Liver (tissue), 8 donors: ENCODE measurements at regions not wholly inside any gene's neighbourhood (a gene's known extent, or its start where the extent isn't known, plus 50 kb on each side); places are given as distances from the start of the nearest gene placed in this dataset.

Experiments used
- DNase-seq: peaks from one replicate; pipeline ENCODE4 v3.0.0-alpha.2; 2017; ENCODE audit warnings: low spot score
- H3K27ac ChIP-seq, 2 donors: one replicate each; pipeline ENCODE4 v1.7.0; 2013; ENCODE audit warnings: inconsistent platforms in 2 of 2, low read length in 2 of 2, control low read depth in 1 of 2, low read depth in 1 of 2, mild to moderate bottlenecking in 1 of 2
- H3K27me3 ChIP-seq, 4 donors: one replicate each; pipeline versions ENCODE4 v1.6.1 to v1.7.0; 2013; ENCODE audit warnings: low read length in 3 of 4, inconsistent platforms in 1 of 4, mild to moderate bottlenecking in 1 of 4, moderate library complexity in 1 of 4; ENCODE audit not compliant: control insufficient read depth in 4 of 4, insufficient read depth in 4 of 4
- H3K36me3 ChIP-seq, 4 donors: one replicate each; pipeline versions ENCODE4 v1.6.1 to v1.7.0; 2013; ENCODE audit warnings: low read length in 3 of 4, mild to moderate bottlenecking in 3 of 4, low read depth in 1 of 4, moderate library complexity in 1 of 4; ENCODE audit not compliant: control insufficient read depth in 4 of 4, insufficient read depth in 3 of 4
- H3K4me1 ChIP-seq, 4 donors: one replicate each; pipeline versions ENCODE4 v1.6.1 to v1.7.0; 2013; ENCODE audit warnings: low read length in 3 of 4, mild to moderate bottlenecking in 3 of 4, moderate library complexity in 1 of 4; ENCODE audit not compliant: control insufficient read depth in 4 of 4, insufficient read depth in 4 of 4
- H3K4me3 ChIP-seq, 3 donors: one replicate each; pipeline versions ENCODE4 v1.6.1 to v1.7.0; 2013; ENCODE audit warnings: low read length in 3 of 3, control low read depth in 1 of 3, low read depth in 1 of 3, mild to moderate bottlenecking in 1 of 3
- H3K9ac ChIP-seq, 2 donors: one replicate each; pipeline ENCODE4 v1.7.0; 2013; ENCODE audit warnings: low read length in 2 of 2, mild to moderate bottlenecking in 2 of 2, moderate library complexity in 2 of 2, control low read depth in 1 of 2, low read depth in 1 of 2
- H3K9me3 ChIP-seq, 4 donors: one replicate each; pipeline versions ENCODE4 v1.6.1 to v1.7.0; 2013; ENCODE audit warnings: low read length in 3 of 4; ENCODE audit not compliant: control insufficient read depth in 4 of 4
- EGR1 ChIP-seq, 2 donors: IDR thresholded peaks; 2 replicates each; pipeline ENCODE4 v1.6.1; 2016 to 2018; ENCODE audit warnings: antibody characterized with exemption in 2 of 2, low read depth in 2 of 2
- FOXA1 ChIP-seq: IDR thresholded peaks from 2 replicates; pipeline ENCODE4 v1.6.1; 2016; ENCODE audit warnings: antibody characterized with exemption
- FOXA2 ChIP-seq: IDR thresholded peaks from 2 replicates; pipeline ENCODE4 v1.6.1; 2016; ENCODE audit warnings: antibody characterized with exemption
- GABPA ChIP-seq, 2 donors: IDR thresholded peaks in 1 of 2; conservative IDR thresholded peaks in 1 of 2; 2 replicates each; pipeline ENCODE4 v1.6.1; 2016; ENCODE audit warnings: antibody characterized with exemption in 2 of 2, mild to moderate bottlenecking in 1 of 2, moderate library complexity in 1 of 2
- HNF4A ChIP-seq, 2 donors: conservative IDR thresholded peaks; 2 replicates each; pipeline ENCODE4 v1.6.1; 2016; ENCODE audit warnings: antibody characterized with exemption in 2 of 2, mild to moderate bottlenecking in 2 of 2
- HNF4G ChIP-seq: IDR thresholded peaks from 2 replicates; pipeline ENCODE4 v1.6.1; 2016; ENCODE audit warnings: antibody characterized with exemption
- JUND ChIP-seq, 2 donors: IDR thresholded peaks; 2 replicates each; pipeline ENCODE4 v1.6.1; 2016; ENCODE audit warnings: antibody characterized with exemption in 2 of 2
- NR2F2 ChIP-seq: IDR thresholded peaks from 2 replicates; pipeline ENCODE4 v1.6.1; 2016; ENCODE audit warnings: antibody characterized with exemption
- RAD21 ChIP-seq, 2 donors: IDR thresholded peaks; 2 replicates each; pipeline ENCODE4 v1.6.1; 2016; ENCODE audit warnings: antibody characterized with exemption in 2 of 2, mild to moderate bottlenecking in 2 of 2
- RXRA ChIP-seq, 2 donors: IDR thresholded peaks; 2 replicates each; pipeline ENCODE4 v1.6.1; 2017 to 2018; ENCODE audit warnings: antibody characterized with exemption in 2 of 2, mild to moderate bottlenecking in 1 of 2
- SP1 ChIP-seq: IDR thresholded peaks from 2 replicates; pipeline ENCODE4 v1.6.1; 2018; ENCODE audit warnings: antibody characterized with exemption, mild to moderate bottlenecking
- TAF1 ChIP-seq: conservative IDR thresholded peaks from 2 replicates; pipeline ENCODE4 v1.6.1; 2016; ENCODE audit warnings: antibody characterized with exemption, mild to moderate bottlenecking
- YY1 ChIP-seq: IDR thresholded peaks from 2 replicates; pipeline ENCODE4 v1.6.1; 2016; ENCODE audit warnings: antibody characterized with exemption, mild to moderate bottlenecking
- WGBS: extraction: QIAGEN DNeasy Blood & Tissue Kit; methylation state at CpG from one replicate; pipeline ENCODE4 v1.1.7; 2013; 5-methylcytosine and 5-hydroxymethylcytosine counted together
- TF ChIP-seq, protein P1 (sequence below): IDR thresholded peaks from 2 replicates; pipeline ENCODE4 v1.6.1; 2016; ENCODE audit warnings: antibody characterized with exemption, mild to moderate bottlenecking
- TF ChIP-seq, protein P2 (sequence below): IDR thresholded peaks from 2 replicates; pipeline ENCODE4 v1.6.1; 2016; ENCODE audit warnings: antibody characterized with exemption
- TF ChIP-seq, protein P3 (sequence below): IDR thresholded peaks from 2 replicates; pipeline ENCODE4 v1.6.1; 2016; ENCODE audit warnings: antibody characterized with exemption
- TF ChIP-seq, protein P4 (sequence below): IDR thresholded peaks from 2 replicates; pipeline ENCODE4 v1.6.1; 2016; ENCODE audit warnings: antibody characterized with exemption
- TF ChIP-seq, protein P5 (sequence below): fragments of 150-350 bp; IDR thresholded peaks from 2 replicates; pipeline ENCODE4 v1.5.1; 2017; ENCODE audit warnings: improper control_type of control experiment, low read depth, low read length; ENCODE audit not compliant: missing input control
- donor health status: healthy.
- donor health status: healthy.
- donor health status: healthy.
- donor health status: healthy.
- donor health status: healthy.

DNA sequence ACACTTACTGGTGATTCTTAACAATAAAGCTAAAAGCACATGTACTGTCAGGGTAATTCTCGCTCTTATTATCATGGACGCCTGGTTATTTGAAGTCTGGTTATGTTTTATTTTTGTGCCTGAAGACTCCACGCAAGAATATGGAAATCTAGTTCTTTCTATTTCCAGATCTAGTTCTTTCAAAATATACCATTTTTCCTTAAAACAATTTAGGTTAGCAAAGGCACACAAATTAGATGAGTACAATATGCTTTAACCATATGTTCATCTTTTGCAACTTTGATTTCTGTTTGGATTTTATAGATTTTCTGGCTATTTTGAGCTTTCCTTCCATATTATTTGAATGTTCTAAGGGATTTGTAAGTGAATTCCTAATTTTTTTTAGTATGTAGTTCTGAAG is 1783.1 kb downstream of the PCDH7 start:
- Histone ChIP-seq H3K27me3 (no peaks in the 10 kb centered on the region), H3K9ac (no peak overlapping the region), H3K27ac (no peak overlapping the region), H3K36me3 (no peaks in the 10 kb centered on the region), H3K9me3 (no peaks in the 10 kb centered on the region), H3K4me3 (no peak overlapping the region), H3K4me1 (no peaks in the 10 kb centered on the region)
- TF ChIP-seq, protein P1, sequence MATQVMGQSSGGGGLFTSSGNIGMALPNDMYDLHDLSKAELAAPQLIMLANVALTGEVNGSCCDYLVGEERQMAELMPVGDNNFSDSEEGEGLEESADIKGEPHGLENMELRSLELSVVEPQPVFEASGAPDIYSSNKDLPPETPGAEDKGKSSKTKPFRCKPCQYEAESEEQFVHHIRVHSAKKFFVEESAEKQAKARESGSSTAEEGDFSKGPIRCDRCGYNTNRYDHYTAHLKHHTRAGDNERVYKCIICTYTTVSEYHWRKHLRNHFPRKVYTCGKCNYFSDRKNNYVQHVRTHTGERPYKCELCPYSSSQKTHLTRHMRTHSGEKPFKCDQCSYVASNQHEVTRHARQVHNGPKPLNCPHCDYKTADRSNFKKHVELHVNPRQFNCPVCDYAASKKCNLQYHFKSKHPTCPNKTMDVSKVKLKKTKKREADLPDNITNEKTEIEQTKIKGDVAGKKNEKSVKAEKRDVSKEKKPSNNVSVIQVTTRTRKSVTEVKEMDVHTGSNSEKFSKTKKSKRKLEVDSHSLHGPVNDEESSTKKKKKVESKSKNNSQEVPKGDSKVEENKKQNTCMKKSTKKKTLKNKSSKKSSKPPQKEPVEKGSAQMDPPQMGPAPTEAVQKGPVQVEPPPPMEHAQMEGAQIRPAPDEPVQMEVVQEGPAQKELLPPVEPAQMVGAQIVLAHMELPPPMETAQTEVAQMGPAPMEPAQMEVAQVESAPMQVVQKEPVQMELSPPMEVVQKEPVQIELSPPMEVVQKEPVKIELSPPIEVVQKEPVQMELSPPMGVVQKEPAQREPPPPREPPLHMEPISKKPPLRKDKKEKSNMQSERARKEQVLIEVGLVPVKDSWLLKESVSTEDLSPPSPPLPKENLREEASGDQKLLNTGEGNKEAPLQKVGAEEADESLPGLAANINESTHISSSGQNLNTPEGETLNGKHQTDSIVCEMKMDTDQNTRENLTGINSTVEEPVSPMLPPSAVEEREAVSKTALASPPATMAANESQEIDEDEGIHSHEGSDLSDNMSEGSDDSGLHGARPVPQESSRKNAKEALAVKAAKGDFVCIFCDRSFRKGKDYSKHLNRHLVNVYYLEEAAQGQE, result no peak
- TF ChIP-seq HNF4G, result no peak
- no peak for TF ChIP-seq FOXA2
- TF ChIP-seq FOXA1, result no peak
- TF ChIP-seq, protein P2, sequence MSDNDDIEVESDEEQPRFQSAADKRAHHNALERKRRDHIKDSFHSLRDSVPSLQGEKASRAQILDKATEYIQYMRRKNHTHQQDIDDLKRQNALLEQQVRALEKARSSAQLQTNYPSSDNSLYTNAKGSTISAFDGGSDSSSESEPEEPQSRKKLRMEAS, result no peak
- no peak for TF ChIP-seq YY1
- no peak for TF ChIP-seq NR2F2
- TF ChIP-seq TAF1, result no peak
- TF ChIP-seq, protein P3, sequence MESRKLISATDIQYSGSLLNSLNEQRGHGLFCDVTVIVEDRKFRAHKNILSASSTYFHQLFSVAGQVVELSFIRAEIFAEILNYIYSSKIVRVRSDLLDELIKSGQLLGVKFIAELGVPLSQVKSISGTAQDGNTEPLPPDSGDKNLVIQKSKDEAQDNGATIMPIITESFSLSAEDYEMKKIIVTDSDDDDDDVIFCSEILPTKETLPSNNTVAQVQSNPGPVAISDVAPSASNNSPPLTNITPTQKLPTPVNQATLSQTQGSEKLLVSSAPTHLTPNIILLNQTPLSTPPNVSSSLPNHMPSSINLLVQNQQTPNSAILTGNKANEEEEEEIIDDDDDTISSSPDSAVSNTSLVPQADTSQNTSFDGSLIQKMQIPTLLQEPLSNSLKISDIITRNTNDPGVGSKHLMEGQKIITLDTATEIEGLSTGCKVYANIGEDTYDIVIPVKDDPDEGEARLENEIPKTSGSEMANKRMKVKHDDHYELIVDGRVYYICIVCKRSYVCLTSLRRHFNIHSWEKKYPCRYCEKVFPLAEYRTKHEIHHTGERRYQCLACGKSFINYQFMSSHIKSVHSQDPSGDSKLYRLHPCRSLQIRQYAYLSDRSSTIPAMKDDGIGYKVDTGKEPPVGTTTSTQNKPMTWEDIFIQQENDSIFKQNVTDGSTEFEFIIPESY, result no peak
- TF ChIP-seq SP1, result no peak
- no peak for TF ChIP-seq JUND (IDR thresholded peaks at IDR 0.05)
- TF ChIP-seq, protein P4, sequence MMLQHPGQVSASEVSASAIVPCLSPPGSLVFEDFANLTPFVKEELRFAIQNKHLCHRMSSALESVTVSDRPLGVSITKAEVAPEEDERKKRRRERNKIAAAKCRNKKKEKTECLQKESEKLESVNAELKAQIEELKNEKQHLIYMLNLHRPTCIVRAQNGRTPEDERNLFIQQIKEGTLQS, result no peak
- no peak for TF ChIP-seq HNF4A (conservative IDR thresholded peaks at IDR 0.05)
- TF ChIP-seq RAD21 (IDR thresholded peaks at IDR 0.05), result no peak
- TF ChIP-seq, protein P5, sequence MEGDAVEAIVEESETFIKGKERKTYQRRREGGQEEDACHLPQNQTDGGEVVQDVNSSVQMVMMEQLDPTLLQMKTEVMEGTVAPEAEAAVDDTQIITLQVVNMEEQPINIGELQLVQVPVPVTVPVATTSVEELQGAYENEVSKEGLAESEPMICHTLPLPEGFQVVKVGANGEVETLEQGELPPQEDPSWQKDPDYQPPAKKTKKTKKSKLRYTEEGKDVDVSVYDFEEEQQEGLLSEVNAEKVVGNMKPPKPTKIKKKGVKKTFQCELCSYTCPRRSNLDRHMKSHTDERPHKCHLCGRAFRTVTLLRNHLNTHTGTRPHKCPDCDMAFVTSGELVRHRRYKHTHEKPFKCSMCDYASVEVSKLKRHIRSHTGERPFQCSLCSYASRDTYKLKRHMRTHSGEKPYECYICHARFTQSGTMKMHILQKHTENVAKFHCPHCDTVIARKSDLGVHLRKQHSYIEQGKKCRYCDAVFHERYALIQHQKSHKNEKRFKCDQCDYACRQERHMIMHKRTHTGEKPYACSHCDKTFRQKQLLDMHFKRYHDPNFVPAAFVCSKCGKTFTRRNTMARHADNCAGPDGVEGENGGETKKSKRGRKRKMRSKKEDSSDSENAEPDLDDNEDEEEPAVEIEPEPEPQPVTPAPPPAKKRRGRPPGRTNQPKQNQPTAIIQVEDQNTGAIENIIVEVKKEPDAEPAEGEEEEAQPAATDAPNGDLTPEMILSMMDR, result no peak
- TF ChIP-seq GABPA (IDR thresholded peaks at IDR 0.05 in 1 of 2, conservative IDR thresholded peaks at IDR 0.05 in 1 of 2), result no peak
- no peak for TF ChIP-seq EGR1 (IDR thresholded peaks at IDR 0.05; ENCODE audit: low read depth in 2 of 2)
- no peak for TF ChIP-seq RXRA (IDR thresholded peaks at IDR 0.05)
- WGBS, result 96% methylated on average over 3 of the region's 3 CpGs
- DNase-seq, result no peak

DNA sequence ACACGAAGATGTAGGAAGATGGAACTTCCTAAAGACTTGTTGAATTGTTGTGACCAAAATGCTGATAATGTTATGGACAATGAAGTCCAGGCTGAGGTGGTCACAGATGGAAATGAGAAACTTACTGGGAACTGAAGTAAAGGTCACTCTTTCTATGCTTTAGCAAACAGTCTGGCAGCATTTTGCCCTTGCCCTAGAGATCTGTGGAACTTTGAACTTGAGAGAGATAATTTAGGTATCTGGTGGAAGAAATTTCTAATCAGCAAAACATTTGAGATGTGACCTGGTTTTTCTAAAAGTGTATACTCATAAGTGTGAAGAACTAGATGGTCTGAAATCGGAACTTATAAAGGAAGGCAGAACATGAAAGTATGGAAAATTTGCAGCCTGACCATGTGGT is 1785.9 kb downstream of the PCDH7 start:
- no peak overlapping the region for H3K4me3 ChIP-seq
- H3K4me1 ChIP-seq, result no peaks in the 10 kb centered on the region
- no peaks in the 10 kb centered on the region for H3K27me3 ChIP-seq
- DNase-seq, result no peak
- H3K9me3 ChIP-seq, result no peaks in the 10 kb centered on the region
- no peaks in the 10 kb centered on the region for H3K36me3 ChIP-seq
- no peak overlapping the region for H3K9ac ChIP-seq
- H3K27ac ChIP-seq, result no peak overlapping the region
- 71% methylated on average over 2 of the region's 2 CpGs for WGBS
- TF ChIP-seq RXRA (IDR thresholded peaks at IDR 0.05), result peak in 1 of 2 donors; percentile 41
- peak; percentile 24 to 69 for TF ChIP-seq HNF4A (conservative IDR thresholded peaks at IDR 0.05)
- TF ChIP-seq, protein P4, result no peak
